NT2/D1 (cell line): ENCODE measurements at regions not wholly inside any gene's neighbourhood (a gene's known extent, or its start where the extent isn't known, plus 50 kb on each side); places are given as distances from the start of the nearest gene placed in this dataset.

Experiments
- YY1 ChIP-seq: IDR thresholded peaks from 2 replicates; pipeline ENCODE4 v1.6.1; 2011; ENCODE audit not compliant: insufficient read length, insufficient read depth
- ZNF274 ChIP-seq: IDR thresholded peaks from 2 replicates; pipeline ENCODE4 v1.6.1; 2011; ENCODE audit warnings: mild to moderate bottlenecking, low read depth, low read length

- TF ChIP-seq ZNF274 = no peak
- TF ChIP-seq YY1 = no peak
These were observed 837.6 kb downstream of the FAM133A start for GRCh38 chrX:94511564-94511963.
